IMR-90 (cell line): ENCODE measurements at regions not wholly inside any gene's neighbourhood (a gene's known extent, or its start where the extent isn't known, plus 50 kb on each side); places are given as distances from the start of the nearest gene placed in this dataset.

ENCODE experiments used
- ATAC-seq: fragments of 200-7000 bp; cut with Tn5 transposase; 2 replicates; pipeline ENCODE4 v1.9.1; 2020; ENCODE audit warnings: low read depth, mild to moderate bottlenecking, moderate library complexity
- BruUV-seq: library from RNA; stranded (reverse); fragments of 400-500 nt; replicated peaks from 2 replicates; lab custom pipeline; 2021; lab: Mats Ljungman, UMichigan
- CTCF ChIA-PET: fragments of 300-600 bp; formaldehyde crosslinking; extraction: SDS; loops from one replicate; lab custom pipeline; 2021; ENCODE audit warnings: antibody characterized with exemption; lab: Yijun Ruan, JAX
- POLR2A ChIA-PET: fragments of 300-600 bp; sonication (Branson Sonifier 250); formaldehyde crosslinking; loops from one replicate; lab custom pipeline; 2022; ENCODE audit warnings: antibody characterized with exemption; ENCODE audit not compliant: unreplicated experiment; lab: Charles Lee
- DNase-seq: peaks from one replicate; pipeline ENCODE4 v3.0.0; 2013
- H2AFZ ChIP-seq: replicated peaks from 2 replicates; pipeline ENCODE3; 2013; ENCODE audit warnings: low read length, mild to moderate bottlenecking; ENCODE audit not compliant: poor library complexity
- H2AK5ac ChIP-seq: 2 replicates; pipeline ENCODE4 v1.6.1; 2013; ENCODE audit warnings: low read depth, low read length, inconsistent platforms
- H2AK9ac ChIP-seq: replicated peaks from 2 replicates; pipeline ENCODE3; 2013; ENCODE audit warnings: mild to moderate bottlenecking, low read depth, low read length, moderate library complexity; ENCODE audit not compliant: poor library complexity
- H2BK120ac ChIP-seq: 2 replicates; pipeline ENCODE4 v1.6.1; 2013; ENCODE audit warnings: low read depth, low read length, inconsistent platforms
- H2BK15ac ChIP-seq: 3 replicates; pipeline ENCODE4 v1.6.1; 2013; ENCODE audit warnings: low read depth, low read length, inconsistent platforms
- H2BK20ac ChIP-seq: 2 replicates; pipeline ENCODE4 v1.6.1; 2013; ENCODE audit warnings: low read depth, mild to moderate bottlenecking, inconsistent platforms, low read length, moderate library complexity
- H2BK5ac ChIP-seq: 2 replicates; pipeline ENCODE4 v1.6.1; 2013; ENCODE audit warnings: mild to moderate bottlenecking, low read depth, low read length, inconsistent platforms; ENCODE audit not compliant: poor library complexity, severe bottlenecking
- H3K14ac ChIP-seq: replicated peaks from 2 replicates; pipeline ENCODE4 v1.6.1; 2013; ENCODE audit warnings: low read depth, low read length, inconsistent platforms
- H3K18ac ChIP-seq: 2 replicates; pipeline ENCODE4 v1.6.1; 2013; ENCODE audit warnings: low read depth, low read length, control low read depth
- H3K23ac ChIP-seq: 2 replicates; pipeline ENCODE4 v1.6.1; 2013; ENCODE audit warnings: low read depth, low read length, inconsistent platforms
- H3K27ac ChIP-seq: 2 replicates; pipeline ENCODE4 v1.5.1; 2013; ENCODE audit warnings: mild to moderate bottlenecking, control low read depth, low read length; ENCODE audit not compliant: insufficient read depth
- H3K27me3 ChIP-seq: 2 replicates; pipeline ENCODE4 v1.6.1; 2013; ENCODE audit warnings: low read length; ENCODE audit not compliant: control insufficient read depth, insufficient read depth
- H3K36me3 ChIP-seq: 2 replicates; pipeline ENCODE4 v1.6.1; 2013; ENCODE audit warnings: low read length, mixed read lengths; ENCODE audit not compliant: control insufficient read depth, insufficient read depth
- H3K4ac ChIP-seq: 2 replicates; pipeline ENCODE4 v1.6.1; 2013; ENCODE audit warnings: low read depth, low read length, inconsistent platforms
- H3K4me1 ChIP-seq: 2 replicates; pipeline ENCODE4 v1.6.1; 2013; ENCODE audit warnings: low read length, mixed read lengths; ENCODE audit not compliant: control insufficient read depth, insufficient read depth
- H3K4me2 ChIP-seq: 2 replicates; pipeline ENCODE4 v1.6.1; 2013; ENCODE audit warnings: low read depth, mild to moderate bottlenecking, control low read depth, low read length, moderate library complexity
- H3K4me3 ChIP-seq: 2 replicates; pipeline ENCODE4 v1.5.1; 2013; ENCODE audit warnings: low read depth, mild to moderate bottlenecking, control low read depth, low read length, moderate library complexity; ENCODE audit not compliant: insufficient read depth
- H3K56ac ChIP-seq: 2 replicates; pipeline ENCODE4 v1.6.1; 2013; ENCODE audit warnings: low read length, inconsistent platforms; ENCODE audit not compliant: insufficient read depth; ENCODE audit errors: extremely low read depth
- H3K79me1 ChIP-seq, 2 experiments: 2 replicates each; pipeline ENCODE4 v1.6.1; 2013; ENCODE audit warnings: low read length in 2 of 2, inconsistent platforms in 1 of 2, low read depth in 1 of 2
- H3K9ac ChIP-seq: 2 replicates; pipeline ENCODE4 v1.6.1; 2013; ENCODE audit warnings: low read depth, low read length, control low read depth
- H3K9me1 ChIP-seq: 2 replicates; pipeline ENCODE4 v1.6.1; 2013; ENCODE audit warnings: low read length, inconsistent platforms; ENCODE audit not compliant: insufficient read depth
- H3K9me3 ChIP-seq: 2 replicates; pipeline ENCODE4 v1.6.1; 2013; ENCODE audit warnings: low read length; ENCODE audit not compliant: control insufficient read depth, insufficient read depth
- H4K20me1 ChIP-seq: 2 replicates; pipeline ENCODE4 v1.6.1; 2013; ENCODE audit warnings: low read length, inconsistent platforms; ENCODE audit not compliant: insufficient read depth
- H4K5ac ChIP-seq: 2 replicates; pipeline ENCODE4 v1.6.1; 2013; ENCODE audit warnings: mild to moderate bottlenecking, low read depth, low read length, control low read depth
- H4K8ac ChIP-seq, 2 experiments: 2 replicates each; pipeline ENCODE4 v1.6.1; 2013; ENCODE audit warnings: low read depth in 2 of 2, low read length in 2 of 2, control low read depth in 1 of 2, inconsistent platforms in 1 of 2
- H4K91ac ChIP-seq: 2 replicates; pipeline ENCODE4 v1.6.1; 2013; ENCODE audit warnings: low read depth, low read length, inconsistent platforms; ENCODE audit not compliant: insufficient read depth
- BHLHE40 ChIP-seq: fragments of 150-350 bp; IDR thresholded peaks from 2 replicates; pipeline ENCODE4 v1.6.1; 2016; ENCODE audit warnings: mild to moderate bottlenecking, low read depth, low read length
- CEBPB ChIP-seq: IDR thresholded peaks from 2 replicates; pipeline ENCODE4 v1.6.1; 2012; ENCODE audit warnings: low read depth, low read length, improper control_type of control experiment
- CHD1 ChIP-seq: IDR thresholded peaks from 2 replicates; pipeline ENCODE4 v1.6.1; 2012; ENCODE audit warnings: low read depth, low read length, improper control_type of control experiment
- MAFK ChIP-seq: IDR thresholded peaks from 2 replicates; pipeline ENCODE4 v1.6.1; 2012; ENCODE audit warnings: low read depth, low read length, improper control_type of control experiment
- MAZ ChIP-seq: IDR thresholded peaks from 2 replicates; pipeline ENCODE4 v1.6.1; 2012; ENCODE audit warnings: low read depth, mild to moderate bottlenecking, low read length, improper control_type of control experiment, moderate library complexity, borderline replicate concordance
- POLR2A ChIP-seq: IDR thresholded peaks from 2 replicates; pipeline ENCODE4 v1.6.1; 2012; ENCODE audit warnings: mild to moderate bottlenecking, low read depth, low read length
- RAD21 ChIP-seq: IDR thresholded peaks from 2 replicates; pipeline ENCODE4 v1.6.1; 2012; ENCODE audit warnings: low read length, improper control_type of control experiment
- RFX5 ChIP-seq: IDR thresholded peaks from 2 replicates; pipeline ENCODE4 v1.8.0; 2012; ENCODE audit warnings: low read depth, mild to moderate bottlenecking, low read length, moderate library complexity
- SMC3 ChIP-seq: fragments of 150-350 bp; IDR thresholded peaks from 2 replicates; pipeline ENCODE4 v1.6.1; 2016; ENCODE audit warnings: low read depth, mild to moderate bottlenecking, antibody characterized with exemption, low read length, moderate library complexity
- WGBS, 2 experiments: methylation state at CpG; one replicate each; pipeline versions ENCODE4 v1.1.5 to v1.1.7; 2013; ENCODE audit warnings: missing lambda C conversion rate in 2 of 2; ENCODE audit not compliant: insufficient read length in 1 of 2; ENCODE audit errors: extremely low coverage in 2 of 2; 5-methylcytosine and 5-hydroxymethylcytosine counted together
- dilution Hi-C: fragments of 300-500 bp; cut with HindIII; formaldehyde crosslinking; loops from one replicate; pipeline ENCODE4 v1.14.3; 2018; ENCODE audit warnings: low sequenced_read_pairs; ENCODE audit not compliant: unreplicated experiment
- in situ Hi-C: fragments of 300-500 bp; cut with MboI; formaldehyde crosslinking; loops from 3 replicates; pipeline ENCODE4 v1.14.3; 2019; ENCODE audit warnings: low sequenced_read_pairs, inconsistent platforms, mixed read lengths
- intact Hi-C: fragments of 100-400 bp; cut with micrococcal nuclease; formaldehyde crosslinking; loops from 2 replicates; pipeline ENCODE4 v1.10.0; 2022

DNA sequence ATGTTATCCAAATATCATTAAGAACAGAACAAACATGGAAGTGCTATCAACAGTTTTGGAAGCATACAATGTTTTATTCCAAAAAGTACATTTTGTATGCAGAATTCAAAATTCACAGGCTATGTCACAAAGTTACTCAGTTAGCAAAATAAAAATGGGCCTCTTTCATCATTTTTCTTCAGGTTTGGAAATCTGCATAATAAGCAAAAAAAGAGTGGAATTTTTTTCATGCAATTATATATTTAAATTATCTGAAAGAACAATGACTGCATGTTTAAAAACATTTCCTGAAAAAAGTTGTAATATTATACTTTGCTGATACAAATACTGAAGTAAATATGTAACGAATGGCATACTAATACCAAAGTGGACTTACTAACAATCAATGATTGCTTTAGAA, 161.2 kb upstream of the MBL2 start:
- CTCF ChIA-PET = no interaction called here
- no peak overlapping the region for H2BK20ac ChIP-seq
- H3K36me3 ChIP-seq = no peaks in the 10 kb centered on the region
- H4K20me1 ChIP-seq = no peaks in the 10 kb centered on the region
- no peak overlapping the region for H4K5ac ChIP-seq
- H2AFZ ChIP-seq = no peak overlapping the region
- H3K27me3 ChIP-seq = no peaks in the 10 kb centered on the region; the same call in 1 of the 2 replicates
- no peak overlapping the region for H3K4me3 ChIP-seq
- H3K4ac ChIP-seq = no peak overlapping the region
- H2BK120ac ChIP-seq = no peak overlapping the region
- H3K56ac ChIP-seq = no peak overlapping the region
- no peak overlapping the region for H3K23ac ChIP-seq
- no peak overlapping the region for H3K14ac ChIP-seq
- H3K27ac ChIP-seq = no peak overlapping the region
- WGBS, 2 experiments = no CpG with 5 or more reads among the region's 1 CpG
- no peaks in the 10 kb centered on the region for H3K9me3 ChIP-seq
- TF ChIP-seq CEBPB (no peak), BHLHE40 (no peak), CHD1 (no peak), RFX5 (no peak), SMC3 (no peak), POLR2A (no peak), MAFK (peak; percentile 79), MAZ (no peak), RAD21 (no peak)
- POLR2A ChIA-PET = no interaction called here
- no peak overlapping the region for H2AK9ac ChIP-seq
- no peak overlapping the region for H4K8ac ChIP-seq
- H4K91ac ChIP-seq = no peak overlapping the region
- dilution Hi-C loops = no loop called here
- H3K9ac ChIP-seq = no peak overlapping the region
- intact Hi-C loops = no loop called here
- BruUV-seq = no TSS peak
- no peaks in the 10 kb centered on the region for H3K79me1 ChIP-seq
- H2AK5ac ChIP-seq = no peak overlapping the region
- no peaks in the 10 kb centered on the region for H3K9me1 ChIP-seq
- no peak overlapping the region for H3K18ac ChIP-seq
- H3K4me1 ChIP-seq = no peaks in the 10 kb centered on the region
- no peak overlapping the region for H2BK15ac ChIP-seq
- DNase-seq (no peak), ATAC-seq (no peak)
- in situ Hi-C loops = no loop called here
- no peak overlapping the region for H2BK5ac ChIP-seq
- no peak overlapping the region for H3K4me2 ChIP-seq
